Midbrain (tissue), 1 donor: ENCODE measurements at regions not wholly inside any gene's neighbourhood (a gene's known extent, or its start where the extent isn't known, plus 50 kb on each side); places are given as distances from the start of the nearest gene placed in this dataset.

ENCODE experiments used
- DNase-seq: peaks from one replicate; lab custom pipeline; 2025; lab: John Stamatoyannopoulos, UW

GRCh38 chr3:3240986-3241385 is 61.5 kb upstream of the CRBN start:
- DNase-seq: no peak

DNA sequence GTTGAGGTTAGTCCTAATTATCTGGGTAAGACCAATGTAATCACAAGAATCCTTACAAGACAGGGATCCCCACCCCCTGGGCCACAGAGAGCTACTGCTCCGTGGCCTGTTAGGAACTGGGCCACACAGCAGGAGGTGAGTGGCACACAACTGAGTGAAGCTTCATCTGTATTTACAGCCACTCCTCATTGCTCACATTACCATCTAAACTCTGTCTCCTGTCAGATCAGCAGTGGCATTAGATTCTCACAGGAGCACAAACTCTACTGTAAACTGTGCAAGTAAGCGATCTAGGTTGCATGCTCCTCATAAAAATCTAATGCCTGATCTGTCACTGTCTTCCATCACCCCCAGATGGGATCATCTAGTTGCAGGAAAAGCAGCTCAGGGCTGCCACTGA is 58.5 kb upstream of the CRBN start:
- DNase-seq: no peak

- DNase-seq: no peak
These were observed 52.8 kb upstream of the CRBN start for GRCh38 chr3:3232251-3232650.
